AG10803 (cell line): ENCODE measurements at regions not wholly inside any gene's neighbourhood (a gene's known extent, or its start where the extent isn't known, plus 50 kb on each side); places are given as distances from the start of the nearest gene placed in this dataset.

Source experiments
- DNase-seq: peaks from one replicate; pipeline ENCODE4 v3.0.0; 2010; ENCODE audit warnings: low read depth
- H3K4me3 ChIP-seq: 2 replicates; pipeline ENCODE4 v1.5.1; 2011; ENCODE audit warnings: mild to moderate bottlenecking, low read length, control low read depth
- TF ChIP-seq, protein P1 (sequence below): conservative IDR thresholded peaks from 2 replicates; pipeline ENCODE4 v1.5.1; 2011; ENCODE audit warnings: mild to moderate bottlenecking, low read length, control low read depth, inconsistent platforms

DNA sequence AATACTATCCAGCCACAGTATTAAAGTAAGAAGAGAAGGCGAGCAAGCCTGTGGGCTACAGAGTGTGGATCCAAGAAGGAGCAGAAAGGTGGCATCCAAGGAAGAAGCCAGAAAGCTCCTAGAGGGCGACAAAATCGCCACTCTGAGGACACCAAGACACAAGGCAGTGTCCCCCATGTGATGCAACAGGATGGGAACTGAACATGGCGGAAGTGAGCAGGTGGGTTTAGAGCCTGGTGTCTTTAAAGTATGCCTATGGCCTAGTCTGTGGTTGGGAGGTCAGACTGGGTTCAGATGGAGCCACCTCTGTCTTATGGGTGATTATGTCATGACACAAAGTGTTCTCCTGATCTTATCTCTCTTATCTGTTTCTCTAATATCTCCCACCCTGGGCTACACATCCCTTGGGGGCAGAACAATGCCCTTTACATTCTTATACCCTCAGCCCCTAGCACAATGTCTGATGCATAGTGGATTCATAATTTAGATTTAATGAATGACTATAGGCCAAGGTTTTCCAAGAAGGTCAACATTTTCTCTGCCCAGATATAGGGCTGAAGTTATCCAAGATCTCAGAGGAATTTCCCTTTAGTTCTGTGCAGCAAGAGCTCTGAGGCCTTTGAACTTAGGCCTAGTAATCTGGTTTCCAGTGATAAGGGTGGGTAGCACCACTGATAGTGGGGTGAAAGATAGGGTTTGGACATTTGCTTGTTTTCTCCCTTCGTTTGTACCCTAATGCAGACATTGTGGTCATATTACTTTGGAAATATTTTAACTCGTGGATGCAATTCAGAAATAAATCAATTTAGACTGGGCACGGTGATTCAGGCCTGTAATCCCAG is 167.3 kb upstream of the AKIRIN2 start:
- TF ChIP-seq, protein P1, sequence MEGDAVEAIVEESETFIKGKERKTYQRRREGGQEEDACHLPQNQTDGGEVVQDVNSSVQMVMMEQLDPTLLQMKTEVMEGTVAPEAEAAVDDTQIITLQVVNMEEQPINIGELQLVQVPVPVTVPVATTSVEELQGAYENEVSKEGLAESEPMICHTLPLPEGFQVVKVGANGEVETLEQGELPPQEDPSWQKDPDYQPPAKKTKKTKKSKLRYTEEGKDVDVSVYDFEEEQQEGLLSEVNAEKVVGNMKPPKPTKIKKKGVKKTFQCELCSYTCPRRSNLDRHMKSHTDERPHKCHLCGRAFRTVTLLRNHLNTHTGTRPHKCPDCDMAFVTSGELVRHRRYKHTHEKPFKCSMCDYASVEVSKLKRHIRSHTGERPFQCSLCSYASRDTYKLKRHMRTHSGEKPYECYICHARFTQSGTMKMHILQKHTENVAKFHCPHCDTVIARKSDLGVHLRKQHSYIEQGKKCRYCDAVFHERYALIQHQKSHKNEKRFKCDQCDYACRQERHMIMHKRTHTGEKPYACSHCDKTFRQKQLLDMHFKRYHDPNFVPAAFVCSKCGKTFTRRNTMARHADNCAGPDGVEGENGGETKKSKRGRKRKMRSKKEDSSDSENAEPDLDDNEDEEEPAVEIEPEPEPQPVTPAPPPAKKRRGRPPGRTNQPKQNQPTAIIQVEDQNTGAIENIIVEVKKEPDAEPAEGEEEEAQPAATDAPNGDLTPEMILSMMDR, result no peak
- H3K4me3 ChIP-seq, result no peak overlapping the region
- no peak for DNase-seq

DNA sequence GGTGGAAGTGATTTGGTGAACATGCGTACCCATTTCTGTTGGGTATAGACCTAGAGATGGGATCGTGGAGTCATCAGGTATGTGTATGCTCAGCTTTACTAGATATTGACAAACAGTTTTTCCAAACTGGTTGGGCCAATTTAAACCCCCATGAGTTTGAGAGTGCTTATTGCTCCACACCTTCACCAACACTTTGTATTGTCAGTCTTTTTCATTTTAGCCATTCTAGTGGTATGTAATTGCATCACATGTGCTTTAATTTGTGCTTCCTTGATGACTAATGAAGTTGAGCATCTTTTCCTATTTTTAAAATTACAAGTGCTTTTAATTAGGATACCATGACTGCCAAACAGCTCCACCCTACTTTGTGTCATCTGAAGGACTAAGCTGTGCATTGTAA is 158.9 kb upstream of the AKIRIN2 start:
- H3K4me3 ChIP-seq, result no peak overlapping the region
- TF ChIP-seq, protein P1, result no peak
- DNase-seq, result no peak

DNA sequence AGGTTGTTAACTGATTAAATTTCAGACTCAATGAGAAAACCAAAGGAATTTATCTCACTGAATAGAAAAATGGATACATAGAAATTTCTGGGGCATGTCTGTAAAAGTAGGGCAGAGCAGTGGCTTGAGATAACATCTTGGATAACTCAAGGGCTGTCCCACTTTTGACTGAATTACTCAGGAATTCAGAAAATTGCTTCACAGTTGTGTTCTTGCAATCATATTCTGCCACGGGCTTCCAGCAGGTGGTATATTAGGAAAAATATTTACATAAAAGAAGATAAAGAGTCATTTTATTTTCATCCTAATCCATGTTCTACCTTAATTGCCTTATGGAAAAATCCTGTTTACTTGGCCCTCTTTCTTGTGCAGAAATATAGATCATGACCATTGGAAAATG is 156.4 kb upstream of the AKIRIN2 start:
- peak; percentile 11 for DNase-seq
- H3K4me3 ChIP-seq, result no peak overlapping the region
- TF ChIP-seq, protein P1, result no peak

DNA sequence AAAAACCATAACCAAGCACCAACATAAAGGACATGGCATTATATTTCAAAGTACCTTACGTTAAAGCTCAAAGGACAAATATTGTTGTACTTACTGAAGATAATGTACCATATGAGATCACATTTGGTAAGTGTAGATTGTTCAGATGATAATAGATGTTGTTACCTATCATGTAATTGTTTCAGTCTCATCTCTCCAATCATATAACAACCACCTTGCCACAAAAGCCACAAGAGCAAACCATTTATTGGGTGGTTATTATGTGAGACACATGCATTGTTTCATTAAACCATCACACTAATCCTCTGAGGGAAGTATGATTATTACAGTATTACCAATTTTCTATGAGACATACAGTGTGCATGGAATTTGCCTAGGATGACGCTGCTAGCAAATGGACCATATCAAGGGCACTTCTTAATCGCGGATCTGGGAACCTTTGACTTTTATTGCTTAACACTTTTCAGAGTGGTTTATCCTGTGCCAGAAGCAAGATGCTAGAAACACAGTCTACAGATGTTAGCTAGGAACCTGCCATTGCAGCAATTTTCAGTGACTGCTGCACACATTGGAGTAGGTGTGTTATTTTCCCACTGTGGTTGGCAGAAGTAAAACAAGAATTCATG is 149.8 kb upstream of the AKIRIN2 start:
- no peak overlapping the region for H3K4me3 ChIP-seq
- TF ChIP-seq, protein P1, result no peak
- DNase-seq, result no peak

DNA sequence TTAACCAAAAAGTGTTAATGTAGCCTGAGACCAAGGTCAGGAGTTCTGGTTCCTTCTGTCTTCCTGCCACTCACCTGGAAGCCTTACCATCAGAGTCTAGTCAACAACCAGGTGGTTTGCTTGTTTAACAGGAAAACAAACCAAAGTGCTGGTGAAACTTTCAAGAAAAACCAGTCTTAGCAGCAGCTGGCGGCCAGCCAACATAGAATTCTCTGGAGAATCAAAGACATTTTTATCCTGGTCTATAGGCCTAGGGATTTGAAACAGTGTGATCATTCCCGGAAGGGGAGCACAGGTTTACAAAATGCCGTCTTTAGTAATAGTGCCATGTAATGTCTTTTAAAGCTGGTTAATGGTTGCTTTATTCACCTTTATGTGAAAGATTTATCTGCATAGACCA is 146.6 kb upstream of the AKIRIN2 start:
- H3K4me3 ChIP-seq, result no peak overlapping the region
- no peak for DNase-seq
- TF ChIP-seq, protein P1, result no peak

DNA sequence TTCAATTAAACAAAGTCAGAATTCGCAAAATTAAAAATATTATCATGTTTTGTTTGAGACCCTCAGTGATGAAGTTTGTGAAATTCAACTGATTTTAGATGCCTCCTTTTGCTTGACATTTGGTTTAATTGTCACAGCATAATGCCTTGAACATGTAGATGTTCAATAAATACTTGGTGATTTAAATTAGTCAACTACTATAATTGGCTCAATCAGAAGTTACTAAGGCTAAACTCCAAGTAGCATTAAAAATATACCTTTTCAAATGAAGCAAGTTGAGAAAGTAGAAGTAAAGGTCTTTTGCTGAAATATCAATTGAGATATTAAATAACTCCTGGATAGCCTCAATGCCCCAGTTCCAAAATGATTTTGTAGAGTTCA is 145.8 kb upstream of the AKIRIN2 start:
- TF ChIP-seq, protein P1, result no peak
- H3K4me3 ChIP-seq, result no peak overlapping the region
- no peak for DNase-seq
